ENCODE measurements at regions not wholly inside any gene's neighbourhood (a gene's known extent, or its start where the extent isn't known, plus 50 kb on each side); places are given as distances from the start of the nearest gene placed in this dataset.

DNA sequence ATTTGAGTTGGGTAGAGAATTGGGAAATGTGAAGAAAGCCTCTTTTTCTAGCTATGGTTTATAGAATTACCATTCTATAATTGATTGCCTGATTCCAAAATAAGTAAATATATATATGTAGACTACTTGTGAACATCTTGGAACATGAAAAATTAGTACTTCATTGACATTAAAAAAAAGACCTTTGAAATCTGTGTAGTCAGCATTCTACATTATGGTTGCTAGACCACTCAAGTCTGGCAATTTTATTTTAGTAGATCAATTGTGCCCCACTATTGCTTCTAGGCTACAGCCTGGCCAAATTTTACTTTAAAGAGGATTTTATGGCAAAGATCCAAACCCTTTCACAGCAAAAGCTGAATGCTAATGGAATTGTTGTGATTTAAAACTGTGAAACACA is 279.8 kb downstream of the IKZF2 start:
- TF ChIP-seq POLR2A (IDR thresholded peaks at IDR 0.05): no peak
- TF ChIP-seq, protein P1, sequence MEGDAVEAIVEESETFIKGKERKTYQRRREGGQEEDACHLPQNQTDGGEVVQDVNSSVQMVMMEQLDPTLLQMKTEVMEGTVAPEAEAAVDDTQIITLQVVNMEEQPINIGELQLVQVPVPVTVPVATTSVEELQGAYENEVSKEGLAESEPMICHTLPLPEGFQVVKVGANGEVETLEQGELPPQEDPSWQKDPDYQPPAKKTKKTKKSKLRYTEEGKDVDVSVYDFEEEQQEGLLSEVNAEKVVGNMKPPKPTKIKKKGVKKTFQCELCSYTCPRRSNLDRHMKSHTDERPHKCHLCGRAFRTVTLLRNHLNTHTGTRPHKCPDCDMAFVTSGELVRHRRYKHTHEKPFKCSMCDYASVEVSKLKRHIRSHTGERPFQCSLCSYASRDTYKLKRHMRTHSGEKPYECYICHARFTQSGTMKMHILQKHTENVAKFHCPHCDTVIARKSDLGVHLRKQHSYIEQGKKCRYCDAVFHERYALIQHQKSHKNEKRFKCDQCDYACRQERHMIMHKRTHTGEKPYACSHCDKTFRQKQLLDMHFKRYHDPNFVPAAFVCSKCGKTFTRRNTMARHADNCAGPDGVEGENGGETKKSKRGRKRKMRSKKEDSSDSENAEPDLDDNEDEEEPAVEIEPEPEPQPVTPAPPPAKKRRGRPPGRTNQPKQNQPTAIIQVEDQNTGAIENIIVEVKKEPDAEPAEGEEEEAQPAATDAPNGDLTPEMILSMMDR (IDR thresholded peaks at IDR 0.05): no peak
